Lung (tissue), 11 donors: ENCODE measurements at regions not wholly inside any gene's neighbourhood (a gene's known extent, or its start where the extent isn't known, plus 50 kb on each side); places are given as distances from the start of the nearest gene placed in this dataset.

Source experiments
- ATAC-seq: fragments of 200-7000 bp; cut with Tn5 transposase; one replicate; pipeline ENCODE4 v1.9.1; 2020; ENCODE audit warnings: moderate number of reproducible peaks; ENCODE audit not compliant: insufficient read depth, low FRiP score
- DNase-seq, 3 donors: peaks; one replicate each; pipeline ENCODE4 v3.0.0-alpha.2; 2013 to 2017
- H3K27ac ChIP-seq, 2 donors: one replicate each; pipeline ENCODE4 v1.5.1; 2013; ENCODE audit warnings: mild to moderate bottlenecking in 2 of 2, moderate library complexity in 2 of 2, control low read depth in 1 of 2, inconsistent platforms in 1 of 2, low read depth in 1 of 2, low read length in 1 of 2
- H3K27me3 ChIP-seq, 3 donors: one replicate each; pipeline ENCODE4 v1.5.1; 2013; ENCODE audit warnings: low read length in 2 of 3; ENCODE audit not compliant: control insufficient read depth in 3 of 3, insufficient read depth in 3 of 3
- H3K36me3 ChIP-seq, 4 donors: one replicate each; pipeline ENCODE4 v1.5.1; 2013; ENCODE audit warnings: low read length in 4 of 4, mild to moderate bottlenecking in 1 of 4, moderate library complexity in 1 of 4; ENCODE audit not compliant: control insufficient read depth in 4 of 4, insufficient read depth in 4 of 4
- H3K4me1 ChIP-seq, 5 donors: one replicate each; pipeline ENCODE4 v1.5.1; 2013; ENCODE audit warnings: low read length in 5 of 5, mild to moderate bottlenecking in 2 of 5, moderate library complexity in 1 of 5; ENCODE audit not compliant: control insufficient read depth in 5 of 5, insufficient read depth in 5 of 5
- H3K4me3 ChIP-seq: one replicate; pipeline ENCODE4 v1.5.1; 2013; ENCODE audit warnings: mild to moderate bottlenecking, control low read depth, moderate library complexity
- H3K9ac ChIP-seq, 2 donors: one replicate each; pipeline ENCODE4 v1.5.1; 2013; ENCODE audit warnings: low read length in 2 of 2, control low read depth in 1 of 2; ENCODE audit not compliant: insufficient read depth in 1 of 2
- H3K9me3 ChIP-seq, 4 donors: one replicate each; pipeline ENCODE4 v1.5.1; 2013; ENCODE audit warnings: low read length in 3 of 4, mild to moderate bottlenecking in 1 of 4, moderate library complexity in 1 of 4; ENCODE audit not compliant: control insufficient read depth in 4 of 4, insufficient read depth in 3 of 4
- CTCF ChIP-seq: IDR thresholded peaks from 2 replicates; pipeline ENCODE4 v1.5.1; 2012; ENCODE audit warnings: mild to moderate bottlenecking; ENCODE audit errors: control extremely low read depth, extremely low read depth
- WGBS, 2 donors: extraction: QIAGEN DNeasy Blood & Tissue Kit; methylation state at CpG; one replicate each; pipeline ENCODE4 v1.1.7; 2013; 5-methylcytosine and 5-hydroxymethylcytosine counted together
- donor health status: control.
- donor health status: control.
- donor health status: Bipolar disorder and iron deficiency.
- donor health status: healthy.
- donor health status: DM: yes; HTN: yes; CAD: no.

- ATAC-seq: no peak
- Histone ChIP-seq H3K4me3 (no peak overlapping the region), H3K4me1 (peaks cover 0 to 7% (median 0%) of the 10 kb centered on the region in 5 donors)
These were observed 202.7 kb downstream of the LRRN1 start for GRCh38 chr3:4001976-4002375.

GRCh38 chr3:4006288-4006687 is 207.1 kb downstream of the LRRN1 start:
- Histone ChIP-seq H3K36me3 (no peaks in the 10 kb centered on the region), H3K9me3 (no peaks in the 10 kb centered on the region), H3K4me1 (peaks cover 0 to 28% (median 5%) of the 10 kb centered on the region in 5 donors), H3K27me3 (no peaks in the 10 kb centered on the region), H3K9ac (no peak overlapping the region), H3K27ac (no peak overlapping the region), H3K4me3 (no peak overlapping the region)
- no peak for TF ChIP-seq CTCF
- DNase-seq (peak; percentile 72 to 90 (median 86)), ATAC-seq (no peak)
- WGBS, 2 donors: 73 to 76% methylated on average over 2 of the region's 2 CpGs

More at GRCh38 chr3:4001976-4002375, 202.7 kb downstream of the LRRN1 start:
- H3K9ac ChIP-seq: no peak overlapping the region
- no peaks in the 10 kb centered on the region for H3K27me3 ChIP-seq
- TF ChIP-seq CTCF: no peak
- no peaks in the 10 kb centered on the region for H3K9me3 ChIP-seq
- H3K36me3 ChIP-seq: no peaks in the 10 kb centered on the region
- H3K27ac ChIP-seq: no peak overlapping the region
- DNase-seq: no peak

- Histone ChIP-seq H3K9me3 (no peaks in the 10 kb centered on the region), H3K27me3 (no peaks in the 10 kb centered on the region), H3K9ac (no peak overlapping the region), H3K36me3 (no peaks in the 10 kb centered on the region), H3K4me1 (peaks cover 0 to 28% (median 5%) of the 10 kb centered on the region in 5 donors), H3K4me3 (no peak overlapping the region), H3K27ac (no peak overlapping the region)
- no peak for ATAC-seq
- no peak for TF ChIP-seq CTCF
- WGBS, 2 donors: 86 to 88% methylated on average over 2 of the region's 2 CpGs
- no peak for DNase-seq
These were observed 209.0 kb downstream of the LRRN1 start for GRCh38 chr3:4008205-4008604.

GRCh38 chr3:4011166-4011565 is 211.9 kb downstream of the LRRN1 start:
- Histone ChIP-seq H3K27me3 (no peaks in the 10 kb centered on the region), H3K4me1 (peaks cover 0 to 35% (median 10%) of the 10 kb centered on the region in 5 donors), H3K27ac (no peak overlapping the region), H3K4me3 (no peak overlapping the region), H3K9me3 (no peaks in the 10 kb centered on the region), H3K9ac (no peak overlapping the region), H3K36me3 (no peaks in the 10 kb centered on the region)
- 56 to 60% methylated on average over 1 of the region's 1 CpG for WGBS, 2 donors
- DNase-seq (peak in 2 of 3 donors; percentile 25 to 78), ATAC-seq (no peak)
- TF ChIP-seq CTCF: no peak
